B cell (primary cell): ENCODE measurements at regions not wholly inside any gene's neighbourhood (a gene's known extent, or its start where the extent isn't known, plus 50 kb on each side); places are given as distances from the start of the nearest gene placed in this dataset.
"Not testable (repeated sequence)": the region's sequence is repeated elsewhere in the genome, so short reads cannot be mapped to it uniquely, and the experiment has no call there.

ENCODE experiments used
- CTCF ChIP-seq: fragments of 200-600 bp; IDR thresholded peaks from one replicate; pipeline ENCODE4 v1.8.0; 2022; ENCODE audit warnings: antibody characterized with exemption, mild to moderate bottlenecking
- EZH2 ChIP-seq: IDR thresholded peaks from 2 replicates; pipeline ENCODE4 v1.6.1; 2012; ENCODE audit warnings: borderline replicate concordance, low read depth, mild to moderate bottlenecking, moderate library complexity, low read length; ENCODE audit not compliant: insufficient read depth, poor library complexity, severe bottlenecking

GRCh38 chr13:52211416-52211776, 52.0 kb upstream of the NEK3 start:
- TF ChIP-seq CTCF, EZH2: not testable (repeated sequence)
